PC-3 (cell line): ENCODE measurements at regions not wholly inside any gene's neighbourhood (a gene's known extent, or its start where the extent isn't known, plus 50 kb on each side); places are given as distances from the start of the nearest gene placed in this dataset.

ENCODE experiments used
- ATAC-seq: fragments of 200-7000 bp; cut with Tn5 transposase; 2 replicates; pipeline ENCODE4 v1.9.1; 2020; ENCODE audit warnings: mild to moderate bottlenecking, moderate library complexity
- BruUV-seq: library from RNA; stranded (reverse); fragments of 400-500 nt; replicated peaks from 2 replicates; lab custom pipeline; 2021; lab: Mats Ljungman, UMichigan
- CTCF ChIA-PET: fragments of 300-600 bp; sonication (Branson Sonifier 250); formaldehyde crosslinking; loops from one replicate; lab custom pipeline; 2022; ENCODE audit warnings: antibody characterized with exemption; lab: Charles Lee
- POLR2A ChIA-PET: fragments of 300-600 bp; sonication (Branson Sonifier 250); formaldehyde crosslinking; loops from one replicate; lab custom pipeline; 2022; ENCODE audit warnings: antibody characterized with exemption; ENCODE audit not compliant: unreplicated experiment; lab: Charles Lee
- DNase-seq: peaks from one replicate; pipeline ENCODE4 v3.0.0-alpha.2; 2015
- H2AFZ ChIP-seq: fragments of 300-600 bp; sonication (generic); 2 replicates; pipeline ENCODE4 v1.6.0; 2016; ENCODE audit warnings: antibody characterized with exemption, low read length
- H3F3A ChIP-seq: fragments of 300-600 bp; sonication (generic); one replicate; pipeline ENCODE4 v1.6.0; 2017; ENCODE audit warnings: antibody characterized with exemption, low read length, control low read depth, mild to moderate bottlenecking; ENCODE audit not compliant: unreplicated experiment
- H3K27ac ChIP-seq: fragments of 300-600 bp; sonication (generic); 2 replicates; pipeline ENCODE4 v1.5.1; 2016; ENCODE audit warnings: mild to moderate bottlenecking, low read length
- H3K27me3 ChIP-seq: fragments of 300-600 bp; sonication (generic); 2 replicates; pipeline ENCODE4 v1.6.1; 2016; ENCODE audit warnings: low read length, mixed read lengths
- H3K36me3 ChIP-seq: fragments of 300-600 bp; sonication (generic); 2 replicates; pipeline ENCODE4 v1.6.1; 2016; ENCODE audit warnings: low read depth, mixed run types, low read length, mixed read lengths
- H3K4me1 ChIP-seq: fragments of 300-600 bp; sonication (generic); 2 replicates; pipeline ENCODE4 v1.5.1; 2016; ENCODE audit warnings: low read length; ENCODE audit not compliant: insufficient read depth
- H3K4me2 ChIP-seq: fragments of 300-600 bp; sonication (generic); 2 replicates; pipeline ENCODE4 v1.6.0; 2016; ENCODE audit warnings: low read length
- H3K4me3 ChIP-seq: fragments of 300-600 bp; sonication (generic); 2 replicates; pipeline ENCODE4 v1.5.1; 2016; ENCODE audit warnings: mild to moderate bottlenecking, low read length, mixed read lengths
- H3K79me2 ChIP-seq: fragments of 300-600 bp; sonication (generic); 2 replicates; pipeline ENCODE4 v1.6.1; 2017; ENCODE audit warnings: low read length, mixed read lengths
- H3K9ac ChIP-seq: fragments of 300-600 bp; sonication (generic); 2 replicates; pipeline ENCODE4 v1.6.0; 2016; ENCODE audit warnings: mild to moderate bottlenecking, low read length
- H3K9me2 ChIP-seq: fragments of 300-600 bp; sonication (generic); replicated peaks from 2 replicates; pipeline ENCODE4 v1.6.1; 2016; ENCODE audit warnings: mixed run types, low read length, mixed read lengths
- H3K9me3 ChIP-seq: fragments of 300-600 bp; sonication (generic); 2 replicates; pipeline ENCODE4 v1.6.1; 2016; ENCODE audit warnings: low read length, mixed read lengths
- H4K20me1 ChIP-seq: fragments of 300-600 bp; sonication (generic); 2 replicates; pipeline ENCODE4 v1.6.1; 2016; ENCODE audit warnings: low read length, mixed read lengths
- EZH2 ChIP-seq: fragments of 300-600 bp; sonication (generic); IDR thresholded peaks from one replicate; pipeline ENCODE4 v1.6.1; 2017; ENCODE audit warnings: antibody characterized with exemption, mild to moderate bottlenecking, low read length; ENCODE audit not compliant: unreplicated experiment
- EZH2phosphoT487 ChIP-seq: fragments of 300-600 bp; sonication (generic); IDR thresholded peaks from 2 replicates; pipeline ENCODE4 v1.6.1; 2018; ENCODE audit warnings: mild to moderate bottlenecking, antibody characterized with exemption, low read length, borderline replicate concordance
- intact Hi-C: fragments of 100-400 bp; cut with micrococcal nuclease; formaldehyde crosslinking; loops from 2 replicates; pipeline ENCODE4 v1.9.0; 2023
- TF ChIP-seq, protein P1 (sequence below): fragments of 300-600 bp; sonication (generic); conservative IDR thresholded peaks from 2 replicates; pipeline ENCODE4 v1.5.1; 2017; ENCODE audit warnings: antibody characterized with exemption, low read depth, mild to moderate bottlenecking, low read length

DNA sequence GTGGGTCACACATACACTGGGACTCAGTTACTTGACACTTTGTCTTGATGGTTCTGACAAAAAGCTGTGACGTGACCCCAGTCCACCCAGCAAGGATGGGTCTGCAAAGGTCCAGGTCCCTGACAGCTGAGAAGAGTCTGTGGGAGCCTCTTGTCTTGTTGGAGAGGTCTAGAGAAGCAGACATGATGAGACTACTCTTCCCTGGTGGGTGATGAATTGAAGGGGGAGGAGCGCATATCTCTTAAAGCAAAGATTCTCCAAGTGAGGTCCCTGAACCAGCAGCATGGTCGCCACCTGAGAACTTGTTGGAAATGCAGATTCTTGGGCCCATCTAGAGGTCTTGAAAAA, 78.5 kb upstream of the MEDAG start:
- H3K4me2 ChIP-seq: no peak overlapping the region
- no peaks in the 10 kb centered on the region for H3K9me2 ChIP-seq
- no peaks in the 10 kb centered on the region for H3F3A ChIP-seq
- ATAC-seq (no peak), DNase-seq (no peak)
- no peaks in the 10 kb centered on the region for H3K36me3 ChIP-seq
- no TSS peak for BruUV-seq
- TF ChIP-seq, protein P1, sequence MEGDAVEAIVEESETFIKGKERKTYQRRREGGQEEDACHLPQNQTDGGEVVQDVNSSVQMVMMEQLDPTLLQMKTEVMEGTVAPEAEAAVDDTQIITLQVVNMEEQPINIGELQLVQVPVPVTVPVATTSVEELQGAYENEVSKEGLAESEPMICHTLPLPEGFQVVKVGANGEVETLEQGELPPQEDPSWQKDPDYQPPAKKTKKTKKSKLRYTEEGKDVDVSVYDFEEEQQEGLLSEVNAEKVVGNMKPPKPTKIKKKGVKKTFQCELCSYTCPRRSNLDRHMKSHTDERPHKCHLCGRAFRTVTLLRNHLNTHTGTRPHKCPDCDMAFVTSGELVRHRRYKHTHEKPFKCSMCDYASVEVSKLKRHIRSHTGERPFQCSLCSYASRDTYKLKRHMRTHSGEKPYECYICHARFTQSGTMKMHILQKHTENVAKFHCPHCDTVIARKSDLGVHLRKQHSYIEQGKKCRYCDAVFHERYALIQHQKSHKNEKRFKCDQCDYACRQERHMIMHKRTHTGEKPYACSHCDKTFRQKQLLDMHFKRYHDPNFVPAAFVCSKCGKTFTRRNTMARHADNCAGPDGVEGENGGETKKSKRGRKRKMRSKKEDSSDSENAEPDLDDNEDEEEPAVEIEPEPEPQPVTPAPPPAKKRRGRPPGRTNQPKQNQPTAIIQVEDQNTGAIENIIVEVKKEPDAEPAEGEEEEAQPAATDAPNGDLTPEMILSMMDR: no peak
- TF ChIP-seq EZH2 (no peak), EZH2phosphoT487 (no peak)
- CTCF ChIA-PET: no interaction called here
- H3K79me2 ChIP-seq: no peaks in the 10 kb centered on the region
- no peaks in the 10 kb centered on the region for H3K27me3 ChIP-seq
- H2AFZ ChIP-seq: no peak overlapping the region
- no peak overlapping the region for H3K27ac ChIP-seq
- no peak overlapping the region for H3K9ac ChIP-seq
- peaks cover 37% of the 10 kb centered on the region for H3K4me1 ChIP-seq
- intact Hi-C loops: no loop called here
- POLR2A ChIA-PET: no interaction called here
- H3K4me3 ChIP-seq: no peak overlapping the region
- no peaks in the 10 kb centered on the region for H3K9me3 ChIP-seq
- H4K20me1 ChIP-seq: no peaks in the 10 kb centered on the region

DNA sequence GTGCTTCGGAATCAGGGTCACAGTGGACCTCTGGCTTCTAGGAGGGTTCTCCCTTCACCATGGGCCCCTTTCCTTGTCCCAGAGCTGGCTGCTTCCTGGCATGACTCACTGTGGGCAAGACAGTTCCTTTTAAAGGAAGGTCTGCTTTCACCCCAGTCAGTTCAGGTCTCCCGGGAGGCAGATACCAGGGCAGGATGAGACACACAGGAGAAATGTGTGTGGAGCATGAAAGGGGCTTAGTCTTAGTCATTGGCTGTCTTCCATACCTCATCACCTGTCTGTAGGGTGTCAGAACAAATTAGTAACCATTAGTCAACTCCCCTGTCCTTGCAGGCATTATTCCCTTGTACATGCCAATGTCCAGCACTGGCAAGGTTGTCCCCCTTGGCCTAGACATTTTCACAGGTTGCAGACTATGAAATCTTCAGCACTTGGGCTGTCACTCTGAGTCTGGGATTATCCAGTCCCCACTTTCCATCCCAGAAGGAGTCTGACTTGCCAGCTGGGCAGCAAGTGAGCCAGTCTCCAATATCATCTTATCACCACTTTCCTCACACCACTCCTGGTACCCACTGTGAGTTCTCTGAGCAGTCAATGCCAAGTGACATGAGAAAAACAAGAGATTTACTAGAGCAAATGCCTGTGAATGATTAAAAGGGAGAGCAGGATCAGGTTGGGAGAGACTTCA, 76.8 kb upstream of the MEDAG start:
- Histone ChIP-seq H3F3A (no peaks in the 10 kb centered on the region), H3K9me3 (no peaks in the 10 kb centered on the region), H3K4me1 (peaks cover 48% of the 10 kb centered on the region), H4K20me1 (no peaks in the 10 kb centered on the region), H2AFZ (no peak overlapping the region), H3K27ac (peak overlapping the region; percentile 75), H3K4me2 (peak overlapping the region; percentile 12), H3K36me3 (no peaks in the 10 kb centered on the region), H3K4me3 (no peak overlapping the region), H3K9ac (no peak overlapping the region), H3K79me2 (no peaks in the 10 kb centered on the region), H3K9me2 (no peaks in the 10 kb centered on the region), H3K27me3 (no peaks in the 10 kb centered on the region)
- peak; percentile 31 for ATAC-seq
- intact Hi-C loops: no loop called here
- peak; percentile 78 for DNase-seq
- CTCF ChIA-PET: no interaction called here
- BruUV-seq: no TSS peak
- TF ChIP-seq EZH2 (no peak), EZH2phosphoT487 (no peak)
- TF ChIP-seq, protein P1: no peak
- POLR2A ChIA-PET: no interaction called here

DNA sequence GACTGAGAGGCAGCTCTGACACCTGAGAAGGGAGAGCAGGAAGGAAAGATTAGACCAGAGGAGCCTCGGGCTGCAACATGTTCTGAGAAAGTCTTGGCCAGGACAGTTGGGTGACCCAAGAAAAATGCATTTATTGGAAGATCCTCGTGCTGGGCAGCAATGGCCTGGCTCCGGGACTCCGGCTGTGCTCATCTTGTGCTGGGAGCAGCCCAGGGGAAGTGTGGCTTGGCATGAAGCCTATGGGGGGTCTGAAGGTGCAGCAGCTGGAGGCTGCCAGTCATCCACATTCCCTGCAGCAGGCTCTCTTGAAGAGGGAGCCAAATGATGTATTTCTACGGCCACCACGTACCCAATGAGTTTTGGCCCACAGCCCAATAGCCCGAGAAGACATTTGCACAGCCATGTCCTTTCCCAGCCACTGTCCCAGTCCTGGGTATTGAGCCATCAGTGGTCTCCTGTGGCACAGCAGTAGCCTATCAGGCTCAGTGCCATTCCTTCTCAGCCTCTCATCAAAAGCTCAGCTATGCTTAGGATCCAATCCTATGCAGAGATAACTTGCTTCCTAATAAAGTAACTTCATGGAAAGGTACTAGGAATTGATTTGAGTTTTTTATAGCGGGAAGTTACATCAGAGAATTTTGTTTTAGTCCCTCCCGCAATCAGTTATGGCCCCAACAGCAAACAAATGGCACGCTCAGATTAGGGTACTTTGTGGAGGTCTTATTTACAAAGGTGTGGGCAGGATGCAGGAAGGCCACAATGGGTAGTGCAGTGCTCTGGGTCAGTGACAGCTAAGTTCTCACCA, 76.0 kb upstream of the MEDAG start:
- Histone ChIP-seq H3F3A (no peaks in the 10 kb centered on the region), H3K4me3 (no peak overlapping the region), H3K9me2 (no peaks in the 10 kb centered on the region), H3K36me3 (no peaks in the 10 kb centered on the region), H3K79me2 (no peaks in the 10 kb centered on the region), H3K27ac (peak overlapping the region; percentile 75), H3K9ac (no peak overlapping the region), H3K9me3 (no peaks in the 10 kb centered on the region), H3K27me3 (no peaks in the 10 kb centered on the region), H4K20me1 (no peaks in the 10 kb centered on the region), H3K4me1 (peaks cover 48% of the 10 kb centered on the region), H3K4me2 (peak overlapping the region; percentile 12), H2AFZ (no peak overlapping the region)
- DNase-seq (peak; percentile 41), ATAC-seq (no peak)
- BruUV-seq: no TSS peak
- intact Hi-C loops: no loop called here
- ChIA-PET CTCF (no interaction called here), POLR2A (no interaction called here)
- TF ChIP-seq EZH2phosphoT487: no peak
- no peak for TF ChIP-seq EZH2
- TF ChIP-seq, protein P1: no peak
